Ishikawa (cell line): ENCODE measurements at regions not wholly inside any gene's neighbourhood (a gene's known extent, or its start where the extent isn't known, plus 50 kb on each side); places are given as distances from the start of the nearest gene placed in this dataset.

Experiments
- CEBPB ChIP-seq: IDR thresholded peaks from 2 replicates; pipeline ENCODE4 v1.6.1; 2012
- CREB1 ChIP-seq: IDR thresholded peaks from 2 replicates; pipeline ENCODE4 v1.6.1; 2012; ENCODE audit warnings: low read depth
- EP300 ChIP-seq: IDR thresholded peaks from 2 replicates; pipeline ENCODE4 v1.6.1; 2012; ENCODE audit warnings: borderline replicate concordance
- FOXM1 ChIP-seq: IDR thresholded peaks from 2 replicates; pipeline ENCODE4 v1.6.1; 2012; ENCODE audit warnings: low read depth, borderline replicate concordance
- MAX ChIP-seq: IDR thresholded peaks from 2 replicates; pipeline ENCODE4 v1.6.1; 2012
- NFIC ChIP-seq: IDR thresholded peaks from 2 replicates; pipeline ENCODE4 v1.6.1; 2012
- RAD21 ChIP-seq: IDR thresholded peaks from 2 replicates; pipeline ENCODE4 v1.6.1; 2012; ENCODE audit warnings: low read depth
- TCF12 ChIP-seq: IDR thresholded peaks from 2 replicates; pipeline ENCODE4 v1.6.1; 2012; ENCODE audit warnings: low read depth
- USF1 ChIP-seq: IDR thresholded peaks from 2 replicates; pipeline ENCODE4 v1.6.1; 2012
- YY1 ChIP-seq: IDR thresholded peaks from 2 replicates; pipeline ENCODE4 v1.6.1; 2012; ENCODE audit warnings: low read depth
- TF ChIP-seq, protein P1 (sequence below): IDR thresholded peaks from 2 replicates; pipeline ENCODE4 v1.6.1; 2012; ENCODE audit warnings: low read depth, mild to moderate bottlenecking

DNA sequence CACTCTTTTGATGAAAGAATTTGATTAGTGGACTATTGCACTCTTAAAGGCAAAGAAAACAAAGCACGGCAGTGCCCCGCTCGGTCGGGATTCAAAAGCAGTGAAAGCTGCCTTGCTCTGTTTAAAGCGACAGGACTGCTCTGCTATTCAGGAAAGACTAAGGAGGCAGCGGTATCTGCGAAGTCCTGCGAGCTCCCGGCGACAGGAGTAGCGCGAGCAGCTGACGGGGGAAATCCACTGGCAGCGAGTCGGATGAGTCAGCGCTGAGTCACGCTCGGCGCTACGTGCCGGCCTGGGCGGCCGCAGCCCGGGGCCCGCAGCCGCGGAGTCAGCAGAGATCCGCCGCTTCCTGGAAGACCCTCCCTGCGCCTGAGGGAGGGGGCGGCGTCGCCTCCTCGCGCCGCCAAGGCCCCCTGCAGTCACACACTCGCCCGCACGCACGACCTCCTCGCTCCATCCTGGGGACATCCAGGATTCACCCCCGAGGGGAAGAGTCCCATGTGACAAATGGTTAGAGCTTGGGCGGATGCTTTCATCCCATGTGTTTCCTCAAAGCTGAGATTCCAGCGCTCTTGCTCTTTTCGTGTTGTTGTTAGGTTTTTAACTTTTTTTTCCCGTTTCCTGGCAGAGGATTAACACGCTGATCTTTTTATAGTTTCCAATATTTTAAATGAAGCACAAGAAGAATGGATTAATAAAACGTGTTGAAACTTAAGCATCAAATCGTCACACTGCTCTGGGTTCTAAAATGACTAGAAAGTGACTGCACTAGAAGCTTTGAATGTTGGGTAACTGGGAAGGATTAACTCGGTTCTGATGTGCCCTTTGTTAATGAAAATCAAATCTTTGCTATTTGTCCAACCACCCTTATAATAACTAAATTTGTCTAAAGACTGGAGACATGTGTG, 102.5 kb downstream of the ARRDC3 start:
- TF ChIP-seq, protein P1, sequence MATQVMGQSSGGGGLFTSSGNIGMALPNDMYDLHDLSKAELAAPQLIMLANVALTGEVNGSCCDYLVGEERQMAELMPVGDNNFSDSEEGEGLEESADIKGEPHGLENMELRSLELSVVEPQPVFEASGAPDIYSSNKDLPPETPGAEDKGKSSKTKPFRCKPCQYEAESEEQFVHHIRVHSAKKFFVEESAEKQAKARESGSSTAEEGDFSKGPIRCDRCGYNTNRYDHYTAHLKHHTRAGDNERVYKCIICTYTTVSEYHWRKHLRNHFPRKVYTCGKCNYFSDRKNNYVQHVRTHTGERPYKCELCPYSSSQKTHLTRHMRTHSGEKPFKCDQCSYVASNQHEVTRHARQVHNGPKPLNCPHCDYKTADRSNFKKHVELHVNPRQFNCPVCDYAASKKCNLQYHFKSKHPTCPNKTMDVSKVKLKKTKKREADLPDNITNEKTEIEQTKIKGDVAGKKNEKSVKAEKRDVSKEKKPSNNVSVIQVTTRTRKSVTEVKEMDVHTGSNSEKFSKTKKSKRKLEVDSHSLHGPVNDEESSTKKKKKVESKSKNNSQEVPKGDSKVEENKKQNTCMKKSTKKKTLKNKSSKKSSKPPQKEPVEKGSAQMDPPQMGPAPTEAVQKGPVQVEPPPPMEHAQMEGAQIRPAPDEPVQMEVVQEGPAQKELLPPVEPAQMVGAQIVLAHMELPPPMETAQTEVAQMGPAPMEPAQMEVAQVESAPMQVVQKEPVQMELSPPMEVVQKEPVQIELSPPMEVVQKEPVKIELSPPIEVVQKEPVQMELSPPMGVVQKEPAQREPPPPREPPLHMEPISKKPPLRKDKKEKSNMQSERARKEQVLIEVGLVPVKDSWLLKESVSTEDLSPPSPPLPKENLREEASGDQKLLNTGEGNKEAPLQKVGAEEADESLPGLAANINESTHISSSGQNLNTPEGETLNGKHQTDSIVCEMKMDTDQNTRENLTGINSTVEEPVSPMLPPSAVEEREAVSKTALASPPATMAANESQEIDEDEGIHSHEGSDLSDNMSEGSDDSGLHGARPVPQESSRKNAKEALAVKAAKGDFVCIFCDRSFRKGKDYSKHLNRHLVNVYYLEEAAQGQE = 0 out of 2 replicates have a peak, but pooled peaks have one; percentile 7
- peak; percentile 95 for TF ChIP-seq TCF12
- TF ChIP-seq YY1 = 0 out of 2 replicates have a peak, but pooled peaks have one; percentile 5
- peak; percentile 95 for TF ChIP-seq EP300
- peak; percentile 14; the same call in 1 of the 2 replicates for TF ChIP-seq CEBPB
- peak; percentile 33; the same call in 1 of the 2 replicates for TF ChIP-seq CREB1
- TF ChIP-seq MAX = peak; percentile 76
- peak; percentile 91 for TF ChIP-seq NFIC
- TF ChIP-seq USF1 = peak; percentile 57; the same call in 1 of the 2 replicates
- TF ChIP-seq RAD21 = peak; percentile 30; the same call in 1 of the 2 replicates
- TF ChIP-seq FOXM1 = peak; percentile 75
